SK-N-MC (cell line): ENCODE measurements at regions not wholly inside any gene's neighbourhood (a gene's known extent, or its start where the extent isn't known, plus 50 kb on each side); places are given as distances from the start of the nearest gene placed in this dataset.

Source experiments
- EZH2 ChIP-seq: fragments of 200-600 bp; sonication (generic); IDR thresholded peaks from one replicate; pipeline ENCODE4 v1.6.1; 2017; ENCODE audit warnings: antibody characterized with exemption
- POLR2AphosphoS5 ChIP-seq: IDR thresholded peaks from 2 replicates; pipeline ENCODE4 v1.6.1; 2012; ENCODE audit warnings: mild to moderate bottlenecking, low read depth, low read length, borderline replicate concordance

- TF ChIP-seq EZH2 (no peak), POLR2AphosphoS5 (no peak)
These were observed 167.2 kb downstream of the TRIB2 start for GRCh38 chr2:12883906-12884305.
